ENCODE measurements at regions not wholly inside any gene's neighbourhood (a gene's known extent, or its start where the extent isn't known, plus 50 kb on each side); places are given as distances from the start of the nearest gene placed in this dataset.
"Not testable (repeated sequence)": the region's sequence is repeated elsewhere in the genome, so short reads cannot be mapped to it uniquely, and the experiment has no call there.

DNA sequence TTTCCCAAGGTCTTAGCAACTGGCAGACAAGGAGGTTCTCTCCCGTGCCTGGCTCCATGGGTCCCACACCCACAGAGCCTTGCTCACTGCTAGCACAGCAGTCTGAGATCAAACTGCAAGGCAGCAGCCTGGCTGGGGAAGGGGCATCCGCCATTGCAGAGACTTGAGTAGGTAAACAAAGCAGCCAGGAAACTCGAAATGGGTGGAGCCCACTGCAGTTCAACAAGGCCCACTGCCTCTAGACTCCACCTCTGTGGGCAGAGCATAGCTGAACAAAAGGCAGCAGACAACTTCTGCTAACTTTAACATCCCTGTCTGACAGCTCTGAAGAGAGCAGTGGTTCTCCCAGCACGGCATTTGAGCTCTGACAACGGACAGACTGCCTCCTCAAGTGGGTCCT is 98.1 kb upstream of the SLC1A3 start:
- TF ChIP-seq, protein P1, sequence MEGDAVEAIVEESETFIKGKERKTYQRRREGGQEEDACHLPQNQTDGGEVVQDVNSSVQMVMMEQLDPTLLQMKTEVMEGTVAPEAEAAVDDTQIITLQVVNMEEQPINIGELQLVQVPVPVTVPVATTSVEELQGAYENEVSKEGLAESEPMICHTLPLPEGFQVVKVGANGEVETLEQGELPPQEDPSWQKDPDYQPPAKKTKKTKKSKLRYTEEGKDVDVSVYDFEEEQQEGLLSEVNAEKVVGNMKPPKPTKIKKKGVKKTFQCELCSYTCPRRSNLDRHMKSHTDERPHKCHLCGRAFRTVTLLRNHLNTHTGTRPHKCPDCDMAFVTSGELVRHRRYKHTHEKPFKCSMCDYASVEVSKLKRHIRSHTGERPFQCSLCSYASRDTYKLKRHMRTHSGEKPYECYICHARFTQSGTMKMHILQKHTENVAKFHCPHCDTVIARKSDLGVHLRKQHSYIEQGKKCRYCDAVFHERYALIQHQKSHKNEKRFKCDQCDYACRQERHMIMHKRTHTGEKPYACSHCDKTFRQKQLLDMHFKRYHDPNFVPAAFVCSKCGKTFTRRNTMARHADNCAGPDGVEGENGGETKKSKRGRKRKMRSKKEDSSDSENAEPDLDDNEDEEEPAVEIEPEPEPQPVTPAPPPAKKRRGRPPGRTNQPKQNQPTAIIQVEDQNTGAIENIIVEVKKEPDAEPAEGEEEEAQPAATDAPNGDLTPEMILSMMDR (IDR thresholded peaks at IDR 0.05), result not testable (repeated sequence)
- TF ChIP-seq POLR2A (IDR thresholded peaks at IDR 0.05), result not testable (repeated sequence)

All from testis (tissue), 2 donors.